SU-DHL-6 (cell line): ENCODE measurements at regions not wholly inside any gene's neighbourhood (a gene's known extent, or its start where the extent isn't known, plus 50 kb on each side); places are given as distances from the start of the nearest gene placed in this dataset.

ENCODE experiments used
- H2AFZ ChIP-seq: fragments of 200-600 bp; sonication (generic); 2 replicates; pipeline ENCODE4 v1.6.1; 2014; ENCODE audit warnings: low read depth, mild to moderate bottlenecking, moderate library complexity, mixed read lengths, antibody characterized with exemption, low read length; ENCODE audit not compliant: severe bottlenecking
- H3F3A ChIP-seq: fragments of 200-600 bp; shearing (Covaris generic); 2 replicates; pipeline ENCODE4 v1.6.0; 2016; ENCODE audit warnings: antibody characterized with exemption, mild to moderate bottlenecking; ENCODE audit not compliant: insufficient read depth
- H3K27ac ChIP-seq: fragments of 200-600 bp; sonication (generic); 2 replicates; pipeline ENCODE4 v1.5.1; 2016; ENCODE audit warnings: low read depth, mild to moderate bottlenecking, low read length, moderate library complexity, mixed read lengths
- H3K27me3 ChIP-seq: fragments of 200-600 bp; sonication (generic), shearing (Covaris generic); 2 replicates; pipeline ENCODE4 v1.6.0; 2014; ENCODE audit warnings: mild to moderate bottlenecking, low read length
- H3K36me3 ChIP-seq: fragments of 200-600 bp; sonication (generic); 2 replicates; pipeline ENCODE4 v1.6.1; 2014; ENCODE audit warnings: mild to moderate bottlenecking, low read length, mixed read lengths
- H3K4me2 ChIP-seq: fragments of 300-600, 200-600 bp; shearing (Covaris generic), sonication (generic); 2 replicates; pipeline ENCODE4 v1.6.0; 2014; ENCODE audit warnings: low read length, low read depth, mild to moderate bottlenecking; ENCODE audit not compliant: poor library complexity, severe bottlenecking
- H3K4me3 ChIP-seq: fragments of 200-600 bp; sonication (generic); 2 replicates; pipeline ENCODE4 v1.5.1; 2014; ENCODE audit warnings: antibody characterized with exemption, low read length, mild to moderate bottlenecking, mixed read lengths; ENCODE audit not compliant: insufficient read depth, poor library complexity, severe bottlenecking
- H3K79me2 ChIP-seq: fragments of 200-600 bp; sonication (generic); 2 replicates; pipeline ENCODE4 v1.6.1; 2014; ENCODE audit warnings: mild to moderate bottlenecking, low read length, moderate library complexity; ENCODE audit not compliant: insufficient read depth
- H3K9ac ChIP-seq: fragments of 200-600 bp; sonication (generic); 2 replicates; pipeline ENCODE4 v1.7.0; 2014; ENCODE audit warnings: mild to moderate bottlenecking, low read length
- H3K9me2 ChIP-seq: fragments of 200-600 bp; sonication (generic); replicated peaks from 2 replicates; pipeline ENCODE4 v1.6.1; 2014; ENCODE audit warnings: low read length; ENCODE audit not compliant: insufficient read depth
- H3K9me3 ChIP-seq: fragments of 200-600 bp; sonication (generic); 2 replicates; pipeline ENCODE4 v1.6.1; 2014; ENCODE audit warnings: low read length, mixed read lengths; ENCODE audit not compliant: insufficient read depth
- H4K20me1 ChIP-seq: fragments of 200-600 bp; sonication (generic); 2 replicates; pipeline ENCODE4 v1.6.1; 2014; ENCODE audit warnings: low read depth, mild to moderate bottlenecking, antibody characterized with exemption, low read length, moderate library complexity, mixed read lengths
- EZH2phosphoT487 ChIP-seq: fragments of 200-600 bp; sonication (generic), shearing (Covaris generic); conservative IDR thresholded peaks from 2 replicates; pipeline ENCODE4 v1.6.1; 2018; ENCODE audit warnings: mild to moderate bottlenecking, antibody characterized with exemption, low read length, moderate library complexity, mixed read lengths
- TF ChIP-seq, protein P1 (sequence below): fragments of 200-600 bp; sonication (generic); IDR thresholded peaks from one replicate; pipeline ENCODE4 v1.5.1; 2017; ENCODE audit warnings: antibody characterized with exemption, mild to moderate bottlenecking, low read length, moderate library complexity; ENCODE audit not compliant: insufficient read depth, poor library complexity, severe bottlenecking

DNA sequence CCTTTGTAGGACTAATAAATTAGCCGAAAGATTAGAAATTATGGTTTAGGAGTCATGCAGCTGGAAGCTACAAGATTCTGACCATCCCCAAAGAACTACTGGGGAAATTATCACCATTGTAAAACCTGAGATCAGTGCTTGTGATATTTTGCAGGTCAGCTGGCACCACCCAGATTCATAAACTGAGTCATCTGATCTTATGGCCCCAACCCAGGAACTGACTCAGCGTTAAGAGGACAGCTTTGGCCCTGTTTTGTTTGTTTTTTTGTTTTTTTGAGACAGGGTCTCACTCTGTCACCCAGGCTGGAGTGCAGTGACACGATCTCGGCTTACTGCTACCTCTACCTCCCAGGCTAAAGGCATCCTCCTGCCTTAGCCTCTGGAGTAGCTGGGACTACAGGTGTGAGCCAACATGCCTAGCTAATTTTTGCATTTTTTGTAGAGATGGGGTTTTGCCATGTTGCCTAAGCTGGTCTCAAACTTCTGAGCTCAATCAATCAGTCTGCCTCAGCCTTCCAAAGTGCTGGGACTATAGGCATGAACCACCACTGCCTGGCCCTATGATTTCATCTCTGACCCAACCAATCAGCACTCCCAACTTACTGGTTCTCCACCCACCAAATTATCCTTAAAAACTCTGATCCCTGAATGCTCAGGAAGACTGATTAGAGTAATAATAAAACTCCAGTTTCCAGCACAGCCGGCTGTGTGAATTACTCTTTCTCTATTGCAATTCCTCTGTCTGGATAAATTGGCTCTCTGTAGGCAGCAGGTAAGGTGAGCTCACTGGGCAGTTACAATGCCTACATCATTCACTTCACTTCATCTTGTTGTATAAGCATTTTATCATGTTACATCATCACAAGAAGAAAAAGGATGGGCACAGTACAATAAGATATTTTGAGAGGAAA, 79.4 kb upstream of the KSR1 start:
- no peaks in the 10 kb centered on the region for H4K20me1 ChIP-seq
- H3K4me2 ChIP-seq = no peak overlapping the region
- H3K9me3 ChIP-seq = no peaks in the 10 kb centered on the region; the same call in 1 of the 2 replicates
- no peak overlapping the region for H3K27ac ChIP-seq
- no peaks in the 10 kb centered on the region for H3K79me2 ChIP-seq
- H3K4me3 ChIP-seq = no peak overlapping the region
- H3K9me2 ChIP-seq = no peaks in the 10 kb centered on the region
- no peaks in the 10 kb centered on the region for H3K36me3 ChIP-seq
- H2AFZ ChIP-seq = no peak overlapping the region
- H3K27me3 ChIP-seq = no peaks in the 10 kb centered on the region
- no peak for TF ChIP-seq EZH2phosphoT487
- TF ChIP-seq, protein P1, sequence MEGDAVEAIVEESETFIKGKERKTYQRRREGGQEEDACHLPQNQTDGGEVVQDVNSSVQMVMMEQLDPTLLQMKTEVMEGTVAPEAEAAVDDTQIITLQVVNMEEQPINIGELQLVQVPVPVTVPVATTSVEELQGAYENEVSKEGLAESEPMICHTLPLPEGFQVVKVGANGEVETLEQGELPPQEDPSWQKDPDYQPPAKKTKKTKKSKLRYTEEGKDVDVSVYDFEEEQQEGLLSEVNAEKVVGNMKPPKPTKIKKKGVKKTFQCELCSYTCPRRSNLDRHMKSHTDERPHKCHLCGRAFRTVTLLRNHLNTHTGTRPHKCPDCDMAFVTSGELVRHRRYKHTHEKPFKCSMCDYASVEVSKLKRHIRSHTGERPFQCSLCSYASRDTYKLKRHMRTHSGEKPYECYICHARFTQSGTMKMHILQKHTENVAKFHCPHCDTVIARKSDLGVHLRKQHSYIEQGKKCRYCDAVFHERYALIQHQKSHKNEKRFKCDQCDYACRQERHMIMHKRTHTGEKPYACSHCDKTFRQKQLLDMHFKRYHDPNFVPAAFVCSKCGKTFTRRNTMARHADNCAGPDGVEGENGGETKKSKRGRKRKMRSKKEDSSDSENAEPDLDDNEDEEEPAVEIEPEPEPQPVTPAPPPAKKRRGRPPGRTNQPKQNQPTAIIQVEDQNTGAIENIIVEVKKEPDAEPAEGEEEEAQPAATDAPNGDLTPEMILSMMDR = no peak
- H3K9ac ChIP-seq = no peak overlapping the region
- no peaks in the 10 kb centered on the region for H3F3A ChIP-seq

DNA sequence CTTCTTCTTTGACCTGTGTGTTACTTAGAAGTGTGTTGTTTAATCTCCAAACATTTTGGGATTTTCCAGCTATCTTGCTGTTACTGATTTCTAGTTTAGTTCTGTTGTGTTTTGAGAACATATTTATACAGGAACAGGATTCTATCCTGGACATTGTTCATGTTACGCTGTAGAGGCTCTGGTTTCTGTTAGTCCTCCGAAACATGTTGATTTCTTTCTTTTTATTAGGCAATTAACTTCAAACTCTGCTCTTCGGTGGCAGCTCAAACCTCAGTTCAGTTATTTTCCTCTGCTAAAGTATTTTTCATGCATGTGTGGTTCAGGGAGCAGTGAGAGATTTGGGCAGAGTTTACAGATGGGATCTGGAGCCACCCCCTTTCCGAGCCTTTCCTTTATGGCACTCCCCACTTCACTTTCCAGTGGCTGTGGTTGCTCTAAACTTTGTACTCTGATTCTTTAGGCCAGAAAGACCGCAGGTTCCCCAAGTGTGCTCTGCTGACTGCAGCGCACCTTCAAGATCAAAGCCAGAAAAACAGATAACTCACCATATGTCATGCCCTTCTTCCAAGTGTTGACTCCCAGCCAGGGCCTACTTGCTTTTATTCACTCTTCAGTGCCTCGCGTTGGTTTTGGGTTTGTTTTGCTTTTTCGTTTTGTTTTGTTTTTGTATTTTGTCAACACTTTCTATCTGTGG, 77.6 kb upstream of the KSR1 start:
- no peaks in the 10 kb centered on the region for H3K9me2 ChIP-seq
- no peak overlapping the region for H3K27ac ChIP-seq
- no peaks in the 10 kb centered on the region for H3F3A ChIP-seq
- H3K9ac ChIP-seq = no peak overlapping the region
- H3K4me2 ChIP-seq = no peak overlapping the region
- no peaks in the 10 kb centered on the region for H3K27me3 ChIP-seq
- no peaks in the 10 kb centered on the region for H3K79me2 ChIP-seq
- TF ChIP-seq EZH2phosphoT487 = no peak
- TF ChIP-seq, protein P1 = no peak
- H3K9me3 ChIP-seq = no peaks in the 10 kb centered on the region
- no peak overlapping the region for H3K4me3 ChIP-seq
- no peaks in the 10 kb centered on the region for H3K36me3 ChIP-seq
- no peaks in the 10 kb centered on the region for H4K20me1 ChIP-seq
- H2AFZ ChIP-seq = no peak overlapping the region

DNA sequence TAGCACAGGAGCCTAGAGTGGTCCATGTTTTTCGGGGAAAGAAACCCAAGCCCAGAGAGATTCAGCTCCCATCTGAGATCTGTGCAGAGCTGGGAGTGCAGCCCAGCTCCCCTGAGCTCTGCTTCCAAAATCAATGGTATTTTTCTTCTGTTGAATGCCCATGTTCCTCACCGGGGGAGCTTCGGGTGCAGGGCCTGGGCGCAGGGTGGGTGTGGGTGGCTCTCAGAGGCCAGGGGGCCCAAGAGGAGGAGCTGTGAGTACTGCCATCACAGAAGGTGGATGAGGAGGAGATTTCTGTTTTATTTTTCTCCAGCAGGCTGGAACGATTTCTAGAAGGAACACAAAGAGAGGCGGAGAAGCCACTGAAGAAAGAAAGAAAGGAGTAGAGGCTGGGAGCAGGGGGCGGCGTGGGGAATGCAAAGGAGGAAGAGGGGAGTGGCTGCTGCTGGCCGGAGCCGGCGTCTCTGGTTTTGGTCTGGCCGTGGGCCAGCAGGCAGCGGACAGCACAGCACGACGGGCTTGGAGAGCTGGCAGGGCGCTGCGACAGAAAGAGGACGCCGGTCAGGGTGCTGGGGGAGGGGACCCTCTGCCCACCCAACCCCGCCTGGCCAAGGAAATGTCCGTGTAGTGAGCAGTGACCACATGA, 76.2 kb upstream of the KSR1 start:
- Histone ChIP-seq H4K20me1 (no peaks in the 10 kb centered on the region), H3K79me2 (no peaks in the 10 kb centered on the region), H3K4me3 (no peak overlapping the region), H2AFZ (no peak overlapping the region), H3K9ac (no peak overlapping the region), H3K36me3 (no peaks in the 10 kb centered on the region), H3F3A (no peaks in the 10 kb centered on the region), H3K27me3 (no peaks in the 10 kb centered on the region), H3K9me3 (no peaks in the 10 kb centered on the region), H3K9me2 (no peaks in the 10 kb centered on the region), H3K27ac (no peak overlapping the region), H3K4me2 (no peak overlapping the region)
- TF ChIP-seq, protein P1 = no peak
- no peak for TF ChIP-seq EZH2phosphoT487
